H1 (cell line): ENCODE measurements at regions not wholly inside any gene's neighbourhood (a gene's known extent, or its start where the extent isn't known, plus 50 kb on each side); places are given as distances from the start of the nearest gene placed in this dataset.

Source experiments
- CHD2 ChIP-seq: IDR thresholded peaks from 2 replicates; pipeline ENCODE4 v1.6.1; 2012; ENCODE audit warnings: low read length, improper control_type of control experiment
- CTCF ChIP-seq, 3 experiments: IDR thresholded peaks; 1 replicate in 2 of 3; 2 replicates in 1 of 3; pipeline versions ENCODE4 v1.5.1 to v1.6.1; 2011; ENCODE audit warnings: low read length in 3 of 3, mild to moderate bottlenecking in 3 of 3, inconsistent platforms in 2 of 3, low read depth in 1 of 3, moderate library complexity in 1 of 3; ENCODE audit not compliant: insufficient read depth in 1 of 3; ENCODE audit errors: control extremely low read depth in 1 of 3
- EP300 ChIP-seq, 2 experiments: IDR thresholded peaks; 1 replicate in 1 of 2; 2 replicates in 1 of 2; pipeline ENCODE4 v1.6.1; 2011 to 2012; ENCODE audit warnings: low read depth in 2 of 2, low read length in 2 of 2, mild to moderate bottlenecking in 2 of 2, borderline replicate concordance in 1 of 2, inconsistent platforms in 1 of 2, moderate library complexity in 1 of 2
- POLR2A ChIP-seq, 2 experiments: IDR thresholded peaks; 1 replicate in 1 of 2; 2 replicates in 1 of 2; pipeline ENCODE4 v1.6.1; 2011; ENCODE audit warnings: low read depth in 2 of 2, low read length in 2 of 2, mild to moderate bottlenecking in 2 of 2; ENCODE audit errors: control extremely low read depth in 1 of 2
- SP1 ChIP-seq: IDR thresholded peaks from 2 replicates; pipeline ENCODE4 v1.6.1; 2011; ENCODE audit warnings: low read depth, low read length
- SRF ChIP-seq: IDR thresholded peaks from 2 replicates; pipeline ENCODE4 v1.6.1; 2011; ENCODE audit warnings: mild to moderate bottlenecking, low read depth, low read length, moderate library complexity
- YY1 ChIP-seq: IDR thresholded peaks from 2 replicates; pipeline ENCODE4 v1.6.1; 2011; ENCODE audit warnings: low read depth, mild to moderate bottlenecking, low read length

GRCh38 chr10:120998782-120999285, 147.7 kb downstream of the WDR11 start:
- no peak for TF ChIP-seq CHD2
- no peak for TF ChIP-seq SRF
- no peak for TF ChIP-seq POLR2A (IDR thresholded peaks at IDR 0.05; ENCODE audit: control extremely low read depth in 1 of 2, low read depth in 2 of 2, low read length in 2 of 2)
- no peak for TF ChIP-seq CTCF (IDR thresholded peaks at IDR 0.05; ENCODE audit: control extremely low read depth in 1 of 3, insufficient read depth in 1 of 3, low read depth in 1 of 3, low read length in 3 of 3)
- TF ChIP-seq SP1: no peak
- TF ChIP-seq EP300 (IDR thresholded peaks at IDR 0.05; ENCODE audit: borderline replicate concordance in 1 of 2, low read depth in 2 of 2, low read length in 2 of 2): no peak
- no peak for TF ChIP-seq YY1
